DND-41 (cell line): ENCODE measurements at regions not wholly inside any gene's neighbourhood (a gene's known extent, or its start where the extent isn't known, plus 50 kb on each side); places are given as distances from the start of the nearest gene placed in this dataset.

Experiments used
- CTCF ChIP-seq: IDR thresholded peaks from 2 replicates; pipeline ENCODE4 v1.5.1; 2012; ENCODE audit warnings: borderline replicate concordance, low read length, moderate library complexity, mild to moderate bottlenecking; ENCODE audit not compliant: poor library complexity, severe bottlenecking; ENCODE audit errors: extremely low read depth
- EZH2 ChIP-seq: IDR thresholded peaks from 3 replicates; pipeline ENCODE4 v1.6.1; 2012; ENCODE audit warnings: borderline replicate concordance, low read depth, mild to moderate bottlenecking, moderate library complexity, low read length, inconsistent platforms; ENCODE audit not compliant: severe bottlenecking

GRCh38 chr9:79240774-79241173 is 331.0 kb upstream of the TLE4 start:
- TF ChIP-seq CTCF, result no peak
- TF ChIP-seq EZH2, result no peak
